Loucy (cell line): ENCODE measurements at regions not wholly inside any gene's neighbourhood (a gene's known extent, or its start where the extent isn't known, plus 50 kb on each side); places are given as distances from the start of the nearest gene placed in this dataset.
A peak's percentile ranks its signal among the peaks of the same experiment; 100 is the strongest.
"Not testable (repeated sequence)": the region's sequence is repeated elsewhere in the genome, so short reads cannot be mapped to it uniquely, and the experiment has no call there.

Source experiments
- H2AFZ ChIP-seq: fragments of 200-600 bp; sonication (generic); 2 replicates; pipeline ENCODE4 v1.6.0; 2016; ENCODE audit warnings: antibody characterized with exemption, mild to moderate bottlenecking, low read length, moderate library complexity
- H3F3A ChIP-seq: fragments of 200-600 bp; 2 replicates; pipeline ENCODE4 v1.6.0; 2016; ENCODE audit warnings: antibody characterized with exemption, low read depth, mild to moderate bottlenecking
- H3K27me3 ChIP-seq: fragments of 200-600 bp; sonication (generic); 2 replicates; pipeline ENCODE4 v1.6.1; 2014; ENCODE audit warnings: low read length, mild to moderate bottlenecking; ENCODE audit not compliant: insufficient read depth, poor library complexity, severe bottlenecking
- H3K36me3 ChIP-seq: fragments of 200-600 bp; sonication (generic); 2 replicates; pipeline ENCODE4 v1.6.1; 2016; ENCODE audit warnings: low read length; ENCODE audit not compliant: insufficient read depth
- H3K4me1 ChIP-seq: fragments of 200-600 bp; sonication (generic); 2 replicates; pipeline ENCODE4 v1.5.1; 2014; ENCODE audit warnings: low read length, mild to moderate bottlenecking; ENCODE audit not compliant: insufficient read depth, poor library complexity, severe bottlenecking
- H3K4me2 ChIP-seq: fragments of 200-600 bp; sonication (generic); 2 replicates; pipeline ENCODE4 v1.6.0; 2014; ENCODE audit warnings: antibody characterized with exemption, low read length, low read depth, mild to moderate bottlenecking; ENCODE audit not compliant: poor library complexity, severe bottlenecking
- H3K4me3 ChIP-seq: fragments of 200-600 bp; sonication (generic); 2 replicates; pipeline ENCODE4 v1.5.1; 2014; ENCODE audit warnings: low read length, mild to moderate bottlenecking, mixed read lengths; ENCODE audit not compliant: poor library complexity, severe bottlenecking
- H3K79me2 ChIP-seq: fragments of 200-600 bp; sonication (generic); 2 replicates; pipeline ENCODE4 v1.6.1; 2014; ENCODE audit warnings: low read length; ENCODE audit not compliant: insufficient read depth
- H3K9ac ChIP-seq: fragments of 200-600 bp; sonication (generic); 2 replicates; pipeline ENCODE4 v1.6.0; 2014; ENCODE audit warnings: mild to moderate bottlenecking, low read depth, low read length, moderate library complexity; ENCODE audit not compliant: poor library complexity, severe bottlenecking
- H3K9me2 ChIP-seq: fragments of 200-600 bp; sonication (generic); replicated peaks from 2 replicates; pipeline ENCODE4 v1.6.1; 2016; ENCODE audit warnings: low read depth, low read length, mixed read lengths
- H3K9me3 ChIP-seq: fragments of 200-600 bp; sonication (generic); 2 replicates; pipeline ENCODE4 v1.6.1; 2014; ENCODE audit warnings: mild to moderate bottlenecking, antibody characterized with exemption, low read length, low read depth; ENCODE audit not compliant: insufficient read depth
- H4K20me1 ChIP-seq: fragments of 200-600 bp; sonication (generic); 2 replicates; pipeline ENCODE4 v1.6.0; 2014; ENCODE audit warnings: antibody characterized with exemption, low read length, mild to moderate bottlenecking; ENCODE audit not compliant: insufficient read depth, poor library complexity, severe bottlenecking
- CTCF ChIP-seq: fragments of 200-600 bp; sonication (generic); conservative IDR thresholded peaks from 2 replicates; pipeline ENCODE4 v1.5.1; 2014; ENCODE audit warnings: mild to moderate bottlenecking, antibody characterized with exemption, low read length
- EZH2phosphoT487 ChIP-seq: fragments of 200-600 bp; IDR thresholded peaks from 2 replicates; pipeline ENCODE4 v1.6.1; 2018; ENCODE audit warnings: antibody characterized with exemption, mild to moderate bottlenecking, moderate library complexity, borderline replicate concordance

DNA sequence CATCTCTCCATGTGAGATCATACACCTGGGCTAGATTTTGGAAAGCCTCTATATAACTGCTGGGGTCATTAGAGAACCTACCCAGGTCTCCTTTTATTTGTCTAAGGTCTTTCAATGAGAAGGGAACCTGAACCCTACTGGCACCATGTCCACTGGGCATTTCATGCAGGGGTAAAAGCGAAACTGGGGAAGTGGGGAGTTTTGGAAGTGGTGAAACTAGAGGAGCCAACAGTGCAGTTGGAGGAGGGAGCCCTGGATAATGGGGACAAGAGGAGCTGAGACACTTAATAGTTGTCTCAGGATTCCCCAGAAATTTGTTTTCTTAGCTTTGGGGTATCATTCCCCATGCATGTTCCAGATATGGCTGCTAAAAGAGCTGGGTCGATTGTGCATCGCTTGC is 169.0 kb upstream of the NREP start:
- H3K4me3 ChIP-seq, result no peak overlapping the region
- H4K20me1 ChIP-seq, result no peaks in the 10 kb centered on the region
- H3K79me2 ChIP-seq, result no peaks in the 10 kb centered on the region
- no peaks in the 10 kb centered on the region for H3F3A ChIP-seq
- H3K9me3 ChIP-seq, result no peaks in the 10 kb centered on the region
- no peaks in the 10 kb centered on the region for H3K36me3 ChIP-seq
- no peak overlapping the region for H3K9ac ChIP-seq
- peaks cover 7% of the 10 kb centered on the region for H3K4me1 ChIP-seq
- no peak overlapping the region for H3K4me2 ChIP-seq
- TF ChIP-seq EZH2phosphoT487 (no peak), CTCF (no peak)
- H3K27me3 ChIP-seq, result no peaks in the 10 kb centered on the region
- H2AFZ ChIP-seq, result no peak overlapping the region
- H3K9me2 ChIP-seq, result no peaks in the 10 kb centered on the region

DNA sequence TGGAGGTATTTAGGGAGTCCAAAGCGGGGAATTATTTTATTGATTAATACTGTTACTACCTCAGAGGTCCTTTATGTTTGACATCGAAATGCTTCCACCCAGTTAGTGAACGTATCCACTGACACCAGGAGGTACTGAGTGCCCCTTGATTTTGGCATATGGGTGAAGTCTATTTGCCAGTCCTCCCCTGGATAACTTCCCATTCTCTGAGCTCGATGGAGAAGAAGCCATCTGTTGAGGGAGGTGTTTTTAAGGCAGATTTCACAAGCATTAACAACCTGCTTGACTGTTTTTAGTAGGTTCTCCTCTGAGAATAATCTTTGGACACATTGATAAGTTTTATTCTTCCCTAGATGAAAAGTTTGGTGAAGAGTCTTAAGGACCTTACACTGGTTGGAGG is 165.3 kb upstream of the NREP start:
- no peak overlapping the region for H3K4me3 ChIP-seq
- H3K4me1 ChIP-seq, result no peaks in the 10 kb centered on the region
- no peaks in the 10 kb centered on the region for H3K9me3 ChIP-seq
- H3K4me2 ChIP-seq, result no peak overlapping the region
- H2AFZ ChIP-seq, result no peak overlapping the region
- no peak overlapping the region for H3K9ac ChIP-seq
- TF ChIP-seq EZH2phosphoT487 (no peak), CTCF (no peak)
- H3K9me2 ChIP-seq, result no peaks in the 10 kb centered on the region
- H3K79me2 ChIP-seq, result no peaks in the 10 kb centered on the region
- no peaks in the 10 kb centered on the region for H3K27me3 ChIP-seq
- no peaks in the 10 kb centered on the region for H3K36me3 ChIP-seq
- H4K20me1 ChIP-seq, result no peaks in the 10 kb centered on the region
- no peaks in the 10 kb centered on the region for H3F3A ChIP-seq

DNA sequence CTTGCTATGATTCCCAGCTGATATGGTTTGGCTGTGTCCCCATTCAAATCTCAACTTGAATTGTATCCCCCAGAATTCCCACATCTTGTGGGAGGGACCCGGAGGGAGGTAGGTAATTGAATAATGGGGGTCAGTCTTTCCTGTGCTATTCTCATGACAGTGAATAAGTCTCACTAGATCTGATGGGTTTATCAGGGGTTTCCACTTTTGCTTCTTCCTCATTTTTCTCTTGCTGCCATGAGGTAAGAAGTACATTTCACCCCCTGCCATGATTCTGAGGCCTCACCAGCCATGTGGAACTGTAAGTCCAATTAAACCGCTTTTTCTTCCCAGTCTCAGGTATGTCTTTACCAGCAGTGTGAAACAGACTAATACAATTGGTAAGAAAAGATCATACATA is 164.7 kb upstream of the NREP start:
- H3K36me3 ChIP-seq, H3K9me2 ChIP-seq, H3K4me3 ChIP-seq, H2AFZ ChIP-seq, H3K79me2 ChIP-seq, H3K9ac ChIP-seq, H3K9me3 ChIP-seq, H3F3A ChIP-seq, H3K27me3 ChIP-seq, H3K4me1 ChIP-seq, H4K20me1 ChIP-seq, H3K4me2 ChIP-seq: not testable (repeated sequence)

GRCh38 chr5:111914966-111915636 is 158.1 kb upstream of the NREP start:
- H3F3A ChIP-seq, result no peaks in the 10 kb centered on the region
- no peak overlapping the region for H3K9ac ChIP-seq
- TF ChIP-seq EZH2phosphoT487 (no peak), CTCF (no peak)
- H4K20me1 ChIP-seq, result no peaks in the 10 kb centered on the region
- no peaks in the 10 kb centered on the region for H3K79me2 ChIP-seq
- no peaks in the 10 kb centered on the region for H3K27me3 ChIP-seq
- no peaks in the 10 kb centered on the region for H3K9me2 ChIP-seq
- H3K4me2 ChIP-seq, result no peak overlapping the region
- no peak overlapping the region for H3K4me3 ChIP-seq
- no peaks in the 10 kb centered on the region for H3K4me1 ChIP-seq
- H3K36me3 ChIP-seq, result no peaks in the 10 kb centered on the region
- no peaks in the 10 kb centered on the region for H3K9me3 ChIP-seq
- 0 out of 2 replicates have a peak overlapping the region, but pooled peaks have one; percentile 36 for H2AFZ ChIP-seq
